ENCODE measurements at regions not wholly inside any gene's neighbourhood (a gene's known extent, or its start where the extent isn't known, plus 50 kb on each side); places are given as distances from the start of the nearest gene placed in this dataset.

- no peak overlapping the region for H3K4me2 ChIP-seq
- no peaks in the 10 kb centered on the region for H4K20me1 ChIP-seq (replicated peaks; ENCODE audit: insufficient read depth)
- no peaks in the 10 kb centered on the region for H3F3A ChIP-seq (replicated peaks; ENCODE audit: low read depth)
- H3K79me2 ChIP-seq (replicated peaks; ENCODE audit: insufficient read depth) = no peaks in the 10 kb centered on the region
- no peak overlapping the region for H3K27ac ChIP-seq (ENCODE audit: low read depth)
- H3K4me1 Mint-ChIP-seq = no peaks in the 10 kb centered on the region
- peaks cover 10% of the 10 kb centered on the region for H3K36me3 ChIP-seq (ENCODE audit: insufficient read depth)
- ATAC-seq (no peak), DNase-seq (ENCODE audit: low spot score) (peak; percentile 54)
- H3K9me3 Mint-ChIP-seq = peaks cover 36% of the 10 kb centered on the region
- no peaks in the 10 kb centered on the region for H3K27me3 Mint-ChIP-seq (ENCODE audit: insufficient read depth, low read depth, poor library complexity)
- no peaks in the 10 kb centered on the region for H3K4me1 ChIP-seq (ENCODE audit: insufficient read depth)
- peaks cover 34% of the 10 kb centered on the region for H3K36me3 Mint-ChIP-seq (ENCODE audit: low read depth)
- H3K4me3 ChIP-seq = no peak overlapping the region
- peak overlapping the region; percentile 80 for H2AFZ ChIP-seq
- no peak overlapping the region for H3K4me3 Mint-ChIP-seq
- peaks cover 11% of the 10 kb centered on the region for H3K9me2 ChIP-seq (ENCODE audit: insufficient read depth)
- TF ChIP-seq STAT1 (IDR thresholded peaks at IDR 0.05; ENCODE audit: unreplicated experiment) (no peak), ZNF114 (CRISPR knock-in tag; IDR thresholded peaks at IDR 0.05) (no peak), EZH2 (IDR thresholded peaks at IDR 0.05; ENCODE audit: low read depth, unreplicated experiment) (no peak), ETS1 (IDR thresholded peaks at IDR 0.05) (no peak)
- no peaks in the 10 kb centered on the region for H3K27me3 ChIP-seq (ENCODE audit: insufficient read depth)
- no peak overlapping the region for H3K27ac Mint-ChIP-seq
Observed at GRCh38 chr18:38940863-38941531, 1375.4 kb upstream of the CELF4 start.

- Histone ChIP-seq H3F3A (replicated peaks; ENCODE audit: low read depth) (no peaks in the 10 kb centered on the region), H3K4me2 (no peak overlapping the region), H2AFZ (peak overlapping the region; percentile 80; the same call in 1 of the 2 replicates), H3K4me1 (ENCODE audit: insufficient read depth) (no peaks in the 10 kb centered on the region), H3K27me3 (ENCODE audit: insufficient read depth) (no peaks in the 10 kb centered on the region), H4K20me1 (replicated peaks; ENCODE audit: insufficient read depth) (no peaks in the 10 kb centered on the region), H3K4me3 (no peak overlapping the region), H3K9me2 (ENCODE audit: insufficient read depth) (peaks cover 11% of the 10 kb centered on the region), H3K36me3 (ENCODE audit: insufficient read depth) (peaks cover 10% of the 10 kb centered on the region), H3K79me2 (replicated peaks; ENCODE audit: insufficient read depth) (no peaks in the 10 kb centered on the region), H3K27ac (ENCODE audit: low read depth) (no peak overlapping the region)
- Mint-ChIP-seq H3K27ac (no peak overlapping the region), H3K27me3 (ENCODE audit: insufficient read depth, low read depth, poor library complexity) (no peaks in the 10 kb centered on the region), H3K4me1 (no peaks in the 10 kb centered on the region), H3K36me3 (ENCODE audit: low read depth) (peaks cover 30% of the 10 kb centered on the region), H3K9me3 (peaks cover 31% of the 10 kb centered on the region), H3K4me3 (no peak overlapping the region)
- DNase-seq (ENCODE audit: low spot score) (no peak), ATAC-seq (no peak)
- TF ChIP-seq REST (IDR thresholded peaks at IDR 0.05; ENCODE audit: unreplicated experiment) (no peak), POLR2AphosphoS5 (IDR thresholded peaks at IDR 0.05; ENCODE audit: low read depth) (no peak), STAT1 (IDR thresholded peaks at IDR 0.05; ENCODE audit: unreplicated experiment) (no peak), EZH2 (IDR thresholded peaks at IDR 0.05; ENCODE audit: low read depth, unreplicated experiment) (no peak), CTCF (conservative IDR thresholded peaks at IDR 0.05; ENCODE audit: low read depth in 2 of 2) (no peak), ZNF331 (CRISPR knock-in tag; IDR thresholded peaks at IDR 0.05; ENCODE audit: low read depth) (no peak)
Observed at GRCh38 chr18:38940475-38940862, 1374.9 kb upstream of the CELF4 start.

All from GM23338 (cell line).